NCI-H446 treated with DMSO at 0.1 percent for 48 hours (cell line): ENCODE measurements at regions not wholly inside any gene's neighbourhood (a gene's known extent, or its start where the extent isn't known, plus 50 kb on each side); places are given as distances from the start of the nearest gene placed in this dataset.

Source experiments
- DNase-seq: peaks from one replicate; lab custom pipeline; 2025; lab: John Stamatoyannopoulos, UW

- DNase-seq: no peak
Observed at GRCh38 chr14:48874711-48875110, 711.5 kb downstream of the RPS29 start.

- no peak for DNase-seq
Observed at GRCh38 chr14:48857366-48857765, 728.8 kb downstream of the RPS29 start.

GRCh38 chr14:48853159-48853558, 733.0 kb downstream of the RPS29 start:
- no peak for DNase-seq

GRCh38 chr14:48849741-48850322, 736.3 kb downstream of the RPS29 start:
- DNase-seq: no peak

GRCh38 chr14:48842785-48843184, 743.4 kb downstream of the RPS29 start:
- DNase-seq: no peak

- no peak for DNase-seq
Observed at GRCh38 chr14:48826058-48826457, 760.1 kb downstream of the RPS29 start.

GRCh38 chr14:48814562-48814961, 771.6 kb downstream of the RPS29 start:
- no peak for DNase-seq

GRCh38 chr14:48805315-48805714, 780.9 kb downstream of the RPS29 start:
- no peak for DNase-seq

- DNase-seq: no peak
Observed at GRCh38 chr14:48792376-48793024, 793.7 kb downstream of the RPS29 start.

GRCh38 chr14:48788771-48789170, 797.4 kb downstream of the RPS29 start:
- DNase-seq: no peak

- no peak for DNase-seq
Observed at GRCh38 chr14:48786498-48786897, 799.7 kb downstream of the RPS29 start.

- no peak for DNase-seq
Observed at GRCh38 chr14:48771717-48772116, 814.5 kb downstream of the RPS29 start.

- DNase-seq: no peak
Observed at GRCh38 chr14:48751293-48751692, 834.9 kb downstream of the RPS29 start.

- no peak for DNase-seq
Observed at GRCh38 chr14:48748151-48748675, 838.0 kb downstream of the RPS29 start.

- DNase-seq: no peak
Observed at GRCh38 chr14:48747561-48748089, 838.6 kb downstream of the RPS29 start.

GRCh38 chr14:48744202-48744601, 842.0 kb downstream of the RPS29 start:
- no peak for DNase-seq

- DNase-seq: no peak
Observed at GRCh38 chr14:48738186-48738925, 847.8 kb downstream of the RPS29 start.

- DNase-seq: no peak
Observed at GRCh38 chr14:48735607-48736006, 850.6 kb downstream of the RPS29 start.

- no peak for DNase-seq
Observed at GRCh38 chr14:48731260-48731659, 854.9 kb downstream of the RPS29 start.

GRCh38 chr14:48726080-48726642, 860.0 kb downstream of the RPS29 start:
- no peak for DNase-seq

GRCh38 chr14:48725051-48725734, 861.0 kb downstream of the RPS29 start:
- DNase-seq: no peak
